NCI-H524 treated with DMSO at 0.1 percent for 48 hours (cell line): ENCODE measurements at regions not wholly inside any gene's neighbourhood (a gene's known extent, or its start where the extent isn't known, plus 50 kb on each side); places are given as distances from the start of the nearest gene placed in this dataset.

Experiments
- DNase-seq: peaks from one replicate; lab custom pipeline; 2025; lab: John Stamatoyannopoulos, UW

GRCh38 chr9:79152306-79152705 is 419.5 kb upstream of the TLE4 start:
- no peak for DNase-seq

- DNase-seq: no peak
Measured at GRCh38 chr9:79154806-79155205, 417.0 kb upstream of the TLE4 start.

GRCh38 chr9:79155308-79155707 is 416.5 kb upstream of the TLE4 start:
- DNase-seq: no peak

GRCh38 chr9:79163544-79163943 is 408.2 kb upstream of the TLE4 start:
- DNase-seq: no peak

GRCh38 chr9:79164406-79164805 is 407.4 kb upstream of the TLE4 start:
- no peak for DNase-seq

GRCh38 chr9:79165020-79165780 is 406.6 kb upstream of the TLE4 start:
- no peak for DNase-seq

- no peak for DNase-seq
Measured at GRCh38 chr9:79166005-79166404, 405.8 kb upstream of the TLE4 start.

GRCh38 chr9:79170643-79171042 is 401.1 kb upstream of the TLE4 start:
- DNase-seq: no peak

- no peak for DNase-seq
Measured at GRCh38 chr9:79173932-79174331, 397.8 kb upstream of the TLE4 start.

GRCh38 chr9:79176014-79176697 is 395.6 kb upstream of the TLE4 start:
- no peak for DNase-seq

- DNase-seq: no peak
Measured at GRCh38 chr9:79184831-79185230, 386.9 kb upstream of the TLE4 start.

GRCh38 chr9:79185866-79186265 is 385.9 kb upstream of the TLE4 start:
- DNase-seq: no peak

GRCh38 chr9:79189511-79189924 is 382.2 kb upstream of the TLE4 start:
- DNase-seq: no peak

- DNase-seq: no peak
Measured at GRCh38 chr9:79193001-79193400, 378.8 kb upstream of the TLE4 start.

- no peak for DNase-seq
Measured at GRCh38 chr9:79193501-79194223, 378.1 kb upstream of the TLE4 start.

- no peak for DNase-seq
Measured at GRCh38 chr9:79195879-79196278, 375.9 kb upstream of the TLE4 start.

- no peak for DNase-seq
Measured at GRCh38 chr9:79196606-79197005, 375.2 kb upstream of the TLE4 start.

- no peak for DNase-seq
Measured at GRCh38 chr9:79200336-79200735, 371.4 kb upstream of the TLE4 start.

GRCh38 chr9:79201636-79202035 is 370.1 kb upstream of the TLE4 start:
- no peak for DNase-seq

GRCh38 chr9:79208791-79209396 is 362.9 kb upstream of the TLE4 start:
- no peak for DNase-seq

GRCh38 chr9:79210541-79211243 is 361.1 kb upstream of the TLE4 start:
- no peak for DNase-seq
